Mesothelial cell of epicardium (in vitro differentiated cells): ENCODE measurements at regions not wholly inside any gene's neighbourhood (a gene's known extent, or its start where the extent isn't known, plus 50 kb on each side); places are given as distances from the start of the nearest gene placed in this dataset.

Experiments
- DNase-seq, 2 experiments: peaks; one replicate each; pipeline ENCODE4 v3.0.0; 2021; ENCODE audit warnings: low spot score in 2 of 2; ENCODE audit not compliant: unreplicated experiment in 2 of 2
- H3K27ac Mint-ChIP-seq: 2 replicates; pipeline ENCODE4 v1.8.0; 2021; ENCODE audit warnings: mixed read lengths
- H3K27me3 Mint-ChIP-seq: 2 replicates; pipeline ENCODE4 v1.8.0; 2021; ENCODE audit warnings: low read depth, mixed read lengths
- H3K36me3 Mint-ChIP-seq: 2 replicates; pipeline ENCODE4 v1.8.0; 2021; ENCODE audit warnings: mixed read lengths
- H3K4me1 Mint-ChIP-seq: 2 replicates; pipeline ENCODE4 v1.8.0; 2021; ENCODE audit warnings: mixed read lengths
- H3K4me3 Mint-ChIP-seq: 2 replicates; pipeline ENCODE4 v1.8.0; 2021; ENCODE audit warnings: mild to moderate bottlenecking, moderate library complexity, mixed read lengths
- H3K9me3 Mint-ChIP-seq: 2 replicates; pipeline ENCODE4 v1.8.0; 2021; ENCODE audit warnings: mixed read lengths
- TF ChIP-seq, protein P1 (sequence below): fragments of 200-600 bp; sonication (generic); IDR thresholded peaks from one replicate; pipeline ENCODE4 v1.5.0; 2021; ENCODE audit warnings: antibody characterized with exemption; ENCODE audit not compliant: unreplicated experiment

DNA sequence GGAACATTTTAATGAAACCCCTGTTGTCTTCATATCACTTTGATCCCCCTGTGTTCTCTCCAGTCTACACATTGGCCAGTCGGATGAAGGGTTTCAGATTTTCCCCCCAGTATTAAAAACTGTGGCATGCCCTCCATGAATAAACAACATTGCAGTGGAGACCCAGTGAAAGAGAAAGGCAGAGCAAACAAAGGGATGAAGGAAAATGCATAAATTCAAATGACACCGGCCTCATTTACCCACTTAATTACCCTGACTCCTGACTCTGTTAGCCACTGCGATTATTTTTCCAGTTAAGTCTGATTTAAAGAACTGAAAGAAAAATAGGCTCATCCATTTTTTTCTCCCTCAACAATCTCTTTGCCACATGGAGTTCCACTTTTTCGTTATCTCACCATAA lies 569.2 kb downstream of the TFAP2B start:
- no peak overlapping the region for H3K4me3 Mint-ChIP-seq
- TF ChIP-seq, protein P1, sequence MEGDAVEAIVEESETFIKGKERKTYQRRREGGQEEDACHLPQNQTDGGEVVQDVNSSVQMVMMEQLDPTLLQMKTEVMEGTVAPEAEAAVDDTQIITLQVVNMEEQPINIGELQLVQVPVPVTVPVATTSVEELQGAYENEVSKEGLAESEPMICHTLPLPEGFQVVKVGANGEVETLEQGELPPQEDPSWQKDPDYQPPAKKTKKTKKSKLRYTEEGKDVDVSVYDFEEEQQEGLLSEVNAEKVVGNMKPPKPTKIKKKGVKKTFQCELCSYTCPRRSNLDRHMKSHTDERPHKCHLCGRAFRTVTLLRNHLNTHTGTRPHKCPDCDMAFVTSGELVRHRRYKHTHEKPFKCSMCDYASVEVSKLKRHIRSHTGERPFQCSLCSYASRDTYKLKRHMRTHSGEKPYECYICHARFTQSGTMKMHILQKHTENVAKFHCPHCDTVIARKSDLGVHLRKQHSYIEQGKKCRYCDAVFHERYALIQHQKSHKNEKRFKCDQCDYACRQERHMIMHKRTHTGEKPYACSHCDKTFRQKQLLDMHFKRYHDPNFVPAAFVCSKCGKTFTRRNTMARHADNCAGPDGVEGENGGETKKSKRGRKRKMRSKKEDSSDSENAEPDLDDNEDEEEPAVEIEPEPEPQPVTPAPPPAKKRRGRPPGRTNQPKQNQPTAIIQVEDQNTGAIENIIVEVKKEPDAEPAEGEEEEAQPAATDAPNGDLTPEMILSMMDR, result no peak
- DNase-seq, result no peak
- peaks cover 2% of the 10 kb centered on the region for H3K36me3 Mint-ChIP-seq
- no peak overlapping the region for H3K27ac Mint-ChIP-seq
- no peaks in the 10 kb centered on the region for H3K27me3 Mint-ChIP-seq
- peaks cover 23% of the 10 kb centered on the region for H3K4me1 Mint-ChIP-seq
- H3K9me3 Mint-ChIP-seq, result peaks cover 19% of the 10 kb centered on the region

DNA sequence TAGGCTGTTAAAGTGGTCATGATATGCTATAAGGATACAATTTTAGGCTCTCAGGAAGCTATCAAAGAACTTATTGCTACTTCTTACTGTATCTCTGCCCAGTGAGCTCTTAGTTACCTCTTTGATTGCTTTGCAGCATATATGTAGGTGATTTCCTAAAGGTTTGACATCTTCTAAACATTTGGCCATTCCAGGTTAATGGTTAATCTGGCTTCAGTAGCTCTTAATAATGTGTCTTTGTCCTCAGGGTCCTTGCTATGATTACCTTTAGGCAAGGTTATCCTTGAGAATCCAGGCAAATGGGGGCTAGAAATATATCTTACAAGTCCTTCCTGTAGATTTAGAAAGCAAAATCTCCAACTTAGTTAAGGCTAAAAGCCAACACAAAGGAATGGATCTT lies 575.4 kb downstream of the TFAP2B start:
- no peaks in the 10 kb centered on the region for H3K27me3 Mint-ChIP-seq
- DNase-seq, result no peak
- H3K27ac Mint-ChIP-seq, result no peak overlapping the region
- TF ChIP-seq, protein P1, result no peak
- no peak overlapping the region for H3K4me3 Mint-ChIP-seq
- H3K36me3 Mint-ChIP-seq, result no peaks in the 10 kb centered on the region
- no peaks in the 10 kb centered on the region for H3K9me3 Mint-ChIP-seq
- H3K4me1 Mint-ChIP-seq, result peaks cover 11% of the 10 kb centered on the region

GRCh38 chr6:51396583-51396982 lies 577.9 kb downstream of the TFAP2B start:
- TF ChIP-seq, protein P1, result no peak
- Mint-ChIP-seq H3K36me3 (no peaks in the 10 kb centered on the region), H3K27me3 (no peaks in the 10 kb centered on the region), H3K4me1 (no peaks in the 10 kb centered on the region), H3K4me3 (no peak overlapping the region), H3K27ac (no peak overlapping the region), H3K9me3 (no peaks in the 10 kb centered on the region)
- no peak for DNase-seq

GRCh38 chr6:51398064-51398705 lies 579.5 kb downstream of the TFAP2B start:
- Mint-ChIP-seq H3K27ac (no peak overlapping the region), H3K9me3 (peaks cover 4% of the 10 kb centered on the region), H3K27me3 (no peaks in the 10 kb centered on the region), H3K4me1 (no peaks in the 10 kb centered on the region), H3K4me3 (no peak overlapping the region), H3K36me3 (no peaks in the 10 kb centered on the region)
- TF ChIP-seq, protein P1, result no peak
- no peak for DNase-seq

GRCh38 chr6:51398793-51399192 lies 580.1 kb downstream of the TFAP2B start:
- Mint-ChIP-seq H3K27ac (no peak overlapping the region), H3K36me3 (no peaks in the 10 kb centered on the region), H3K9me3 (peaks cover 4% of the 10 kb centered on the region), H3K27me3 (no peaks in the 10 kb centered on the region), H3K4me1 (no peaks in the 10 kb centered on the region), H3K4me3 (no peak overlapping the region)
- TF ChIP-seq, protein P1, result no peak
- DNase-seq, result no peak

GRCh38 chr6:51410453-51410852 lies 591.8 kb downstream of the TFAP2B start:
- TF ChIP-seq, protein P1, result no peak
- H3K27me3 Mint-ChIP-seq, result peaks cover 20% of the 10 kb centered on the region
- H3K9me3 Mint-ChIP-seq, result no peaks in the 10 kb centered on the region
- peaks cover 5% of the 10 kb centered on the region for H3K4me1 Mint-ChIP-seq
- no peaks in the 10 kb centered on the region for H3K36me3 Mint-ChIP-seq
- no peak overlapping the region for H3K4me3 Mint-ChIP-seq
- DNase-seq, result no peak
- no peak overlapping the region for H3K27ac Mint-ChIP-seq
